GM23338 (cell line): ENCODE measurements at regions not wholly inside any gene's neighbourhood (a gene's known extent, or its start where the extent isn't known, plus 50 kb on each side); places are given as distances from the start of the nearest gene placed in this dataset.

ENCODE experiments used
- ATAC-seq: fragments of 200-7000 bp; cut with Tn5 transposase; 3 replicates; pipeline ENCODE4 v1.9.1; 2020
- DNase-seq: peaks from one replicate; pipeline ENCODE4 v3.0.0-alpha.2; 2015; ENCODE audit warnings: low spot score
- H2AFZ ChIP-seq: fragments of 200-600 bp; sonication (generic); 2 replicates; pipeline ENCODE4 v1.8.0; 2016; ENCODE audit warnings: antibody characterized with exemption, mild to moderate bottlenecking, moderate library complexity
- H3F3A ChIP-seq: fragments of 200-600 bp; sonication (generic); replicated peaks from 2 replicates; pipeline ENCODE4 v1.8.0; 2017; ENCODE audit warnings: antibody characterized with exemption, mixed run types, low read depth
- H3K27ac ChIP-seq: fragments of 200-600 bp; sonication (generic); 2 replicates; pipeline ENCODE4 v1.6.1; 2016; ENCODE audit warnings: low read depth
- H3K27me3 ChIP-seq: fragments of 200-600 bp; sonication (generic); 2 replicates; pipeline ENCODE4 v1.8.0; 2016; ENCODE audit warnings: mild to moderate bottlenecking, mixed run types, moderate library complexity; ENCODE audit not compliant: insufficient read depth
- H3K36me3 ChIP-seq: fragments of 200-600 bp; sonication (generic); 2 replicates; pipeline ENCODE4 v1.8.0; 2016; ENCODE audit warnings: mild to moderate bottlenecking; ENCODE audit not compliant: insufficient read depth
- H3K4me1 ChIP-seq: fragments of 200-600 bp; sonication (generic); 2 replicates; pipeline ENCODE4 v1.8.0; 2016; ENCODE audit warnings: mild to moderate bottlenecking, moderate library complexity; ENCODE audit not compliant: insufficient read depth
- H3K4me2 ChIP-seq: fragments of 200-600 bp; sonication (generic); 2 replicates; pipeline ENCODE4 v1.7.1; 2017; ENCODE audit warnings: mixed run types
- H3K4me3 ChIP-seq: fragments of 200-600 bp; sonication (generic); 2 replicates; pipeline ENCODE4 v1.6.1; 2016; ENCODE audit warnings: mixed run types
- H3K79me2 ChIP-seq: fragments of 200-600 bp; sonication (generic); replicated peaks from 2 replicates; pipeline ENCODE4 v1.8.0; 2017; ENCODE audit warnings: mild to moderate bottlenecking; ENCODE audit not compliant: insufficient read depth
- H3K9me2 ChIP-seq: fragments of 200-600 bp; sonication (generic); 2 replicates; pipeline ENCODE4 v1.8.0; 2017; ENCODE audit not compliant: insufficient read depth
- H4K20me1 ChIP-seq: fragments of 200-600 bp; sonication (generic); replicated peaks from 2 replicates; pipeline ENCODE4 v1.8.0; 2017; ENCODE audit warnings: mild to moderate bottlenecking; ENCODE audit not compliant: insufficient read depth
- H3K27ac Mint-ChIP-seq: 2 replicates; pipeline ENCODE4 v1.8.0; 2020; ENCODE audit warnings: inconsistent platforms, mild to moderate bottlenecking, moderate library complexity, mixed read lengths
- H3K27me3 Mint-ChIP-seq: 3 replicates; pipeline ENCODE4 v1.8.0; 2022; ENCODE audit warnings: low read depth, mild to moderate bottlenecking, moderate library complexity, mixed read lengths, inconsistent platforms; ENCODE audit not compliant: insufficient read depth, poor library complexity
- H3K36me3 Mint-ChIP-seq: 3 replicates; pipeline ENCODE4 v1.8.0; 2021; ENCODE audit warnings: low read depth, mild to moderate bottlenecking, inconsistent platforms, moderate library complexity, mixed read lengths
- H3K4me1 Mint-ChIP-seq: 3 replicates; pipeline ENCODE4 v1.8.0; 2020; ENCODE audit warnings: mild to moderate bottlenecking, inconsistent platforms, mixed read lengths
- H3K4me3 Mint-ChIP-seq: 3 replicates; pipeline ENCODE4 v1.8.0; 2021; ENCODE audit warnings: moderate library complexity, mild to moderate bottlenecking, inconsistent platforms, mixed read lengths
- H3K9me3 Mint-ChIP-seq: 3 replicates; pipeline ENCODE4 v1.8.0; 2020; ENCODE audit warnings: moderate library complexity, mild to moderate bottlenecking, inconsistent platforms, mixed read lengths
- CREB1 ChIP-seq: fragments of 250-450 bp; sonication (Bioruptor Pico); IDR thresholded peaks from 2 replicates; pipeline ENCODE4 v1.5.0; 2020; ENCODE audit warnings: low read depth, mild to moderate bottlenecking, moderate library complexity
- EZH2 ChIP-seq: fragments of 200-600 bp; sonication (generic); IDR thresholded peaks from one replicate; pipeline ENCODE4 v1.8.0; 2017; ENCODE audit warnings: antibody characterized with exemption, mild to moderate bottlenecking, low read depth; ENCODE audit not compliant: unreplicated experiment
- EZH2phosphoT487 ChIP-seq: fragments of 200-600 bp; sonication (generic); IDR thresholded peaks from one replicate; pipeline ENCODE4 v1.8.1; 2018; ENCODE audit warnings: antibody characterized with exemption; ENCODE audit not compliant: unreplicated experiment
- JUNB ChIP-seq: IDR thresholded peaks from one replicate; pipeline ENCODE4 v1.6.1; 2016; ENCODE audit warnings: antibody characterized with exemption; ENCODE audit not compliant: unreplicated experiment
- NANOG ChIP-seq: IDR thresholded peaks from 2 replicates; pipeline ENCODE4 v1.6.1; 2016; ENCODE audit warnings: antibody characterized with exemption, borderline replicate concordance
- POLR2AphosphoS5 ChIP-seq: IDR thresholded peaks from 2 replicates; pipeline ENCODE4 v1.6.1; 2016; ENCODE audit warnings: antibody characterized with exemption, low read depth
- REST ChIP-seq: IDR thresholded peaks from one replicate; pipeline ENCODE4 v1.6.1; 2018; ENCODE audit warnings: antibody characterized with exemption; ENCODE audit not compliant: unreplicated experiment
- STAT1 ChIP-seq: IDR thresholded peaks from one replicate; pipeline ENCODE4 v1.6.1; 2016; ENCODE audit warnings: antibody characterized with exemption; ENCODE audit not compliant: unreplicated experiment
- ZNF114 ChIP-seq: fragments of 250-450 bp; sonication (Bioruptor Pico); IDR thresholded peaks from 2 replicates; pipeline ENCODE4 v1.5.0; 2020; ENCODE audit warnings: mild to moderate bottlenecking, moderate library complexity
- ZNF331 ChIP-seq: fragments of 250-450 bp; sonication (Bioruptor Pico); IDR thresholded peaks from 2 replicates; pipeline ENCODE4 v1.5.0; 2020; ENCODE audit warnings: low read depth, mild to moderate bottlenecking, moderate library complexity
- ZNF462 ChIP-seq: fragments of 250-450 bp; sonication (Bioruptor Pico); IDR thresholded peaks from 2 replicates; pipeline ENCODE4 v1.5.0; 2020; ENCODE audit warnings: mild to moderate bottlenecking, moderate library complexity
- TF ChIP-seq, protein P1 (sequence below), 2 experiments: fragments of 200-600 bp in 1 of 2; sonication (generic) in 1 of 2; conservative IDR thresholded peaks; 2 replicates each; pipeline versions ENCODE4 v1.5.1 to v1.6.1; 2016 to 2017; ENCODE audit warnings: antibody characterized with exemption in 2 of 2, low read depth in 2 of 2, mild to moderate bottlenecking in 2 of 2, moderate library complexity in 1 of 2
- TF ChIP-seq, protein P2 (sequence below): IDR thresholded peaks from 2 replicates; pipeline ENCODE4 v1.6.1; 2016; ENCODE audit warnings: antibody characterized with exemption

DNA sequence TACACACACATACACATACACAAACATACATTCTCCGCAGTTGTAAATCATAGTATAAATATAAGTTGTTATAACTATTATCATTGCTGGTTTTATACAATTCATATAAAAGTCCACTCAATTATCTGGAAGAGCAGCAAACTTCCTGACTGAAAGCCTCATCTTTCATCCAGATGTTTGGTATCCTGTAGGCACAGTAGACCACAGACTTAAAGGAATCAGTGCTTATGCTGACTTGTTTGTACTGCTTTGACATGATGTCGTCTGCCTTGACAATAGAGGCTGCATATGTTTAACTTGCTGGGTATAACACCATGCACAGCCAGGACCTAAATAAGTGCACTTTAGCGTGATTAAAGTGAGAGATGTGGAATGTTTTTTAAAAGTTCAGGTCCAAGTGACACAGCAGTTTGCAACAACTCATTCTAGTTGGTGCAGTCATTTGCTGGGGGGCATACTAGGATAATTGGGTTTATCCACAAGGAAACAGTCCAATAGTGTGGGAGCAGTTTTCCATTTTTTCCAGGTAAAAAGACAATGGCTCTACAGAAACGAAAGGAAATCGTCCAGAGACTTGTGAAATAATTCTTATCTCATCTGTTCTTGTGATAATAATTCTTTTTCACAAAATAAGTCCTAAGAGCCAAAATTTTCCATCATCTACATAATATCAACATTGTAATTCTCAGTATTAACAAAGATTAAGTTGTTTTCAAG is 110.3 kb upstream of the TSPAN2 start:
- H2AFZ ChIP-seq: no peak overlapping the region
- peaks cover 3% of the 10 kb centered on the region; the same call in 1 of the 3 replicates for H3K9me3 Mint-ChIP-seq

More for the DNA sequence above, 110.3 kb upstream of the TSPAN2 start:
- no peak for ATAC-seq
- Mint-ChIP-seq H3K27me3 (peaks cover 2% of the 10 kb centered on the region), H3K4me3 (no peak overlapping the region), H3K27ac (no peak overlapping the region), H3K36me3 (no peaks in the 10 kb centered on the region), H3K4me1 (no peaks in the 10 kb centered on the region)
- DNase-seq: no peak
- Histone ChIP-seq H3K4me1 (no peaks in the 10 kb centered on the region), H3K27ac (no peak overlapping the region), H3K36me3 (no peaks in the 10 kb centered on the region), H3K9me2 (no peaks in the 10 kb centered on the region), H4K20me1 (no peaks in the 10 kb centered on the region), H3K79me2 (no peaks in the 10 kb centered on the region), H3F3A (no peaks in the 10 kb centered on the region), H3K4me2 (no peak overlapping the region), H3K4me3 (no peak overlapping the region), H3K27me3 (no peaks in the 10 kb centered on the region)
- TF ChIP-seq JUNB (no peak), REST (no peak), ZNF462 (CRISPR knock-in tag) (no peak), STAT1 (no peak), ZNF331 (CRISPR knock-in tag) (no peak), EZH2 (no peak), ZNF114 (CRISPR knock-in tag) (no peak), EZH2phosphoT487 (no peak), POLR2AphosphoS5 (no peak), NANOG (no peak), CREB1 (no peak)
- TF ChIP-seq, protein P1, sequence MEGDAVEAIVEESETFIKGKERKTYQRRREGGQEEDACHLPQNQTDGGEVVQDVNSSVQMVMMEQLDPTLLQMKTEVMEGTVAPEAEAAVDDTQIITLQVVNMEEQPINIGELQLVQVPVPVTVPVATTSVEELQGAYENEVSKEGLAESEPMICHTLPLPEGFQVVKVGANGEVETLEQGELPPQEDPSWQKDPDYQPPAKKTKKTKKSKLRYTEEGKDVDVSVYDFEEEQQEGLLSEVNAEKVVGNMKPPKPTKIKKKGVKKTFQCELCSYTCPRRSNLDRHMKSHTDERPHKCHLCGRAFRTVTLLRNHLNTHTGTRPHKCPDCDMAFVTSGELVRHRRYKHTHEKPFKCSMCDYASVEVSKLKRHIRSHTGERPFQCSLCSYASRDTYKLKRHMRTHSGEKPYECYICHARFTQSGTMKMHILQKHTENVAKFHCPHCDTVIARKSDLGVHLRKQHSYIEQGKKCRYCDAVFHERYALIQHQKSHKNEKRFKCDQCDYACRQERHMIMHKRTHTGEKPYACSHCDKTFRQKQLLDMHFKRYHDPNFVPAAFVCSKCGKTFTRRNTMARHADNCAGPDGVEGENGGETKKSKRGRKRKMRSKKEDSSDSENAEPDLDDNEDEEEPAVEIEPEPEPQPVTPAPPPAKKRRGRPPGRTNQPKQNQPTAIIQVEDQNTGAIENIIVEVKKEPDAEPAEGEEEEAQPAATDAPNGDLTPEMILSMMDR (conservative IDR thresholded peaks at IDR 0.05; ENCODE audit: low read depth in 2 of 2): no peak
- TF ChIP-seq, protein P2, sequence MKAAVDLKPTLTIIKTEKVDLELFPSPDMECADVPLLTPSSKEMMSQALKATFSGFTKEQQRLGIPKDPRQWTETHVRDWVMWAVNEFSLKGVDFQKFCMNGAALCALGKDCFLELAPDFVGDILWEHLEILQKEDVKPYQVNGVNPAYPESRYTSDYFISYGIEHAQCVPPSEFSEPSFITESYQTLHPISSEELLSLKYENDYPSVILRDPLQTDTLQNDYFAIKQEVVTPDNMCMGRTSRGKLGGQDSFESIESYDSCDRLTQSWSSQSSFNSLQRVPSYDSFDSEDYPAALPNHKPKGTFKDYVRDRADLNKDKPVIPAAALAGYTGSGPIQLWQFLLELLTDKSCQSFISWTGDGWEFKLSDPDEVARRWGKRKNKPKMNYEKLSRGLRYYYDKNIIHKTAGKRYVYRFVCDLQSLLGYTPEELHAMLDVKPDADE: no peak
